VCaP (cell line): ENCODE measurements at regions not wholly inside any gene's neighbourhood (a gene's known extent, or its start where the extent isn't known, plus 50 kb on each side); places are given as distances from the start of the nearest gene placed in this dataset.

Source experiments
- H3K27ac ChIP-seq: fragments of 450-650 bp; 2 replicates; pipeline ENCODE4 v1.5.1; 2017
- CTCF ChIP-seq: fragments of 450-650 bp; conservative IDR thresholded peaks from 2 replicates; pipeline ENCODE4 v1.5.1; 2017; ENCODE audit warnings: mild to moderate bottlenecking, moderate library complexity

GRCh38 chr1:29896300-29896699 is 660.0 kb downstream of the PTPRU start:
- TF ChIP-seq CTCF: no peak
- no peak overlapping the region for H3K27ac ChIP-seq

GRCh38 chr1:29895201-29895600 is 658.9 kb downstream of the PTPRU start:
- H3K27ac ChIP-seq: no peak overlapping the region
- no peak for TF ChIP-seq CTCF

GRCh38 chr1:29894311-29894710 is 658.0 kb downstream of the PTPRU start:
- no peak for TF ChIP-seq CTCF
- H3K27ac ChIP-seq: no peak overlapping the region

DNA sequence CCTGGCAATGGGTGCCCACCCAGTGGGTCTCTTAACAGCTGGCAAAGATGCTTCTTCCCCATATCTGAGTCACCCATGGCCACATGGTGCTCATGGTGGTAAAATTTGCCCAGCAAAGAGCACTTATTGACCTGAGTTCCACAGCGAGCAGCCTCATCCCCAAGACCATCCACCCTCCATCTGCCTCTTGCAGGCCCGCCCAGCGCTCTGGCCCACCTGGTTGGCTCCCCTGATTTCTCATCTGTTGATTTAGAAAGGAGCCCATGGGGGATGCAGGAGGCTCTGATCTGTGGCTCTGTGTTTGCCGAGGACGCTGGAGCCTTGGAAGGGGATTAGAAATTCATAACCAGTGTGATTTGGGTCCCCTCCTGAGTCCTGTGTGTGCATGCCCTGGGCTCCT is 657.5 kb downstream of the PTPRU start:
- no peak for TF ChIP-seq CTCF
- H3K27ac ChIP-seq: no peak overlapping the region

- no peak for TF ChIP-seq CTCF
- no peak overlapping the region for H3K27ac ChIP-seq
Observed at GRCh38 chr1:29893046-29893723, 656.9 kb downstream of the PTPRU start.

GRCh38 chr1:29892247-29892646 is 655.9 kb downstream of the PTPRU start:
- TF ChIP-seq CTCF: no peak
- H3K27ac ChIP-seq: no peak overlapping the region

GRCh38 chr1:29890201-29890959 is 654.1 kb downstream of the PTPRU start:
- TF ChIP-seq CTCF: no peak

More at GRCh38 chr1:29890201-29890959, 654.1 kb downstream of the PTPRU start:
- no peak overlapping the region for H3K27ac ChIP-seq
